Kidney (tissue), 13 donors: ENCODE measurements at regions not wholly inside any gene's neighbourhood (a gene's known extent, or its start where the extent isn't known, plus 50 kb on each side); places are given as distances from the start of the nearest gene placed in this dataset.
"Not testable (repeated sequence)": the region's sequence is repeated elsewhere in the genome, so short reads cannot be mapped to it uniquely, and the experiment has no call there.

Source experiments
- DNase-seq, 5 donors: peaks; one replicate each; pipeline ENCODE4 v3.0.0-alpha.2; 2013 to 2020
- FAIRE-seq: peaks from 2 replicates; lab custom pipeline; 2012; peaks lifted over from hg19 to GRCh38; lab: Jason Lieb, UNC
- H3K27ac ChIP-seq, 2 donors: one replicate each; pipeline ENCODE4 v1.7.0; 2013; ENCODE audit warnings: low read depth in 2 of 2, low read length in 2 of 2, inconsistent platforms in 1 of 2
- H3K27me3 ChIP-seq: one replicate; pipeline ENCODE4 v1.7.1; 2013; ENCODE audit warnings: low read length, inconsistent platforms; ENCODE audit not compliant: control insufficient read depth, insufficient read depth
- H3K36me3 ChIP-seq, 3 donors: one replicate each; pipeline versions ENCODE4 v1.7.0 to v1.7.1; 2013; ENCODE audit warnings: low read length in 3 of 3, control low read depth in 1 of 3, inconsistent platforms in 1 of 3; ENCODE audit not compliant: insufficient read depth in 3 of 3, control insufficient read depth in 2 of 3
- H3K4me1 ChIP-seq, 3 donors: one replicate each; pipeline versions ENCODE4 v1.7.0 to v1.7.1; 2013; ENCODE audit warnings: low read length in 3 of 3, inconsistent platforms in 1 of 3, low read depth in 1 of 3; ENCODE audit not compliant: control insufficient read depth in 2 of 3, insufficient read depth in 2 of 3
- H3K4me3 ChIP-seq, 3 donors: one replicate each; pipeline versions ENCODE4 v1.7.0 to v1.8.1; 2013; ENCODE audit warnings: low read length in 3 of 3, control low read depth in 1 of 3, inconsistent platforms in 1 of 3
- H3K9ac ChIP-seq, 3 donors: one replicate each; pipeline versions ENCODE4 v1.7.0 to v1.7.1; 2013; ENCODE audit warnings: low read length in 3 of 3, control low read depth in 1 of 3, inconsistent platforms in 1 of 3
- H3K9me3 ChIP-seq, 3 donors: one replicate each; pipeline versions ENCODE4 v1.7.0 to v1.7.1; 2013; ENCODE audit warnings: low read length in 3 of 3, control low read depth in 1 of 3, inconsistent platforms in 1 of 3; ENCODE audit not compliant: control insufficient read depth in 2 of 3, insufficient read depth in 1 of 3
- intact Hi-C: fragments of 100-400 bp; cut with DNase I; formaldehyde crosslinking; loops from one replicate; pipeline ENCODE4 v1.11.1; 2022
- TF ChIP-seq, protein P1 (sequence below): IDR thresholded peaks from 3 replicates; pipeline ENCODE4 v1.5.1; 2012; ENCODE audit warnings: mild to moderate bottlenecking, moderate library complexity, borderline replicate concordance; ENCODE audit not compliant: insufficient read depth; ENCODE audit errors: extremely low read depth
- donor health status: control.
- donor health status: control.
- donor health status: control.
- donor health status: control.
- donor health status: control.
- donor health status: DM: yes; HTN: yes; CAD: no.
- donor health status: Normal renal cell carcinoma (clear cell type).

DNA sequence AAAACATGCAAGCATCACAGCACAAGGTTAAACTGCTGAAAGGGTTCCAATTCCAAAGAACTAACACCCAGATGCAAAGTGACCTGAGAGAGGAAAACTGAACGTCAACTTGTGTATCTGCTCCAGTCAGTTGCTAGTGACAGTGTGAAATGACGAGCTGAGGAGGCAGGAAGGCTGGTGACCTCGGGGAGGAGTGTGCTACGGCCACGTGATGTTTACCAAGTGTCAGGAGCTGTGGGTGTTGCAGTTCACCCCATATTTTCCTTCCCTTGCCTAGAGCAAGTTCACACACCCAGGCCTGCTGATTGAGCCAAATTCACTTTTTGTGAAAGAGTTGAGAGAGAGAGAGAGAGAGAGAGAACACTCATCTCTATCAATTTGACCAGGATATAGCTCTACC is 231.6 kb upstream of the ANKH start:
- intact Hi-C loops = no loop called here
- DNase-seq = no peak
- no peaks in the 10 kb centered on the region for H3K27me3 ChIP-seq
- H3K4me3 ChIP-seq = no peak overlapping the region
- FAIRE-seq = no peak
- no peaks in the 10 kb centered on the region for H3K4me1 ChIP-seq
- H3K9ac ChIP-seq = no peak overlapping the region
- peaks cover 0 to 3% (median 0%) of the 10 kb centered on the region in 3 donors for H3K9me3 ChIP-seq
- H3K27ac ChIP-seq = no peak overlapping the region
- TF ChIP-seq, protein P1, sequence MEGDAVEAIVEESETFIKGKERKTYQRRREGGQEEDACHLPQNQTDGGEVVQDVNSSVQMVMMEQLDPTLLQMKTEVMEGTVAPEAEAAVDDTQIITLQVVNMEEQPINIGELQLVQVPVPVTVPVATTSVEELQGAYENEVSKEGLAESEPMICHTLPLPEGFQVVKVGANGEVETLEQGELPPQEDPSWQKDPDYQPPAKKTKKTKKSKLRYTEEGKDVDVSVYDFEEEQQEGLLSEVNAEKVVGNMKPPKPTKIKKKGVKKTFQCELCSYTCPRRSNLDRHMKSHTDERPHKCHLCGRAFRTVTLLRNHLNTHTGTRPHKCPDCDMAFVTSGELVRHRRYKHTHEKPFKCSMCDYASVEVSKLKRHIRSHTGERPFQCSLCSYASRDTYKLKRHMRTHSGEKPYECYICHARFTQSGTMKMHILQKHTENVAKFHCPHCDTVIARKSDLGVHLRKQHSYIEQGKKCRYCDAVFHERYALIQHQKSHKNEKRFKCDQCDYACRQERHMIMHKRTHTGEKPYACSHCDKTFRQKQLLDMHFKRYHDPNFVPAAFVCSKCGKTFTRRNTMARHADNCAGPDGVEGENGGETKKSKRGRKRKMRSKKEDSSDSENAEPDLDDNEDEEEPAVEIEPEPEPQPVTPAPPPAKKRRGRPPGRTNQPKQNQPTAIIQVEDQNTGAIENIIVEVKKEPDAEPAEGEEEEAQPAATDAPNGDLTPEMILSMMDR = no peak
- no peaks in the 10 kb centered on the region for H3K36me3 ChIP-seq

DNA sequence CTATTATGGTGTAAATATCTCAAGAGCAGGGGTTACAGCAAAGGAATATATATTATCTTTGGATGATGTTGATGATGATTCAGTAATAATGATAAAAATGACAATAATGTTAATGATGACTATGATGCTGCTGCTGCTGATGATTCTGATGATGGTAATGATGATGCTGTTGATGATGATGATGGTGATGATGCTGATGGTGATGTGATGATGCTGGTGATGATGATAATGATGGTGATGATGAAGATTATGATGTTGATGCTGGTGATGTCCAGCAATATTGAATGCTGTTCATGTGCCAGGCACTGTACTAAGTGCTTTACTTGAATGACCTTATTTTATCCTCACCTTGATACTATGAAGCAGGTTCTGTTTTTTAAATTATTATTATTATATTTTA is 226.0 kb upstream of the ANKH start:
- Histone ChIP-seq H3K4me3 (no peak overlapping the region), H3K27ac (no peak overlapping the region), H3K4me1 (no peaks in the 10 kb centered on the region), H3K36me3 (no peaks in the 10 kb centered on the region), H3K27me3 (no peaks in the 10 kb centered on the region), H3K9ac (no peak overlapping the region), H3K9me3 (peaks cover 0 to 3% (median 0%) of the 10 kb centered on the region in 3 donors)
- intact Hi-C loops = loop anchor here (10.0 kb wide), 1 partner anchor 897 kb away; no protein-coding TSS in a partner anchor
- TF ChIP-seq, protein P1 = no peak
- FAIRE-seq (no peak), DNase-seq (no peak)

DNA sequence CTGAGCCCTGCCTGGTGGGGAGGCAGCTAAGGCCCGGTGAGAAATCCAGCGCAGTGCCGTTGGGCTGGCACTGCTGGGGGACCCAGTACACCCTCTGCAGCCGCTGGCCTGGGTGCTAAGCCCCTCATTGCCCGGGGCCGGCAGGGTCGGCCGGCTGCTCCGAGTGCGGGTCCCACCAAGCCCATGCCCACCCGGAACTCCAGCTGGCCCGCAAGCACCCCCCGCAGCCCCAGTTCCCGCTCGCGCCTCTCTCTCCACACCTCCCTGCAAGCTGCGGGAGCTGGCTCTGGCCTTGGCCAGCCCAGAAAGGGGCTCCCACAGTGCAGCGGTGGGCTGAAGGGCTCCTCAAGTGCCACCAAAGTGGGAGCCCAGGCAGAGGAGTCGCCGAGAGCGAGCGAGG is 225.1 kb upstream of the ANKH start:
- H3K36me3 ChIP-seq, FAIRE-seq, H3K4me1 ChIP-seq, H3K9me3 ChIP-seq, H3K27ac ChIP-seq, DNase-seq, H3K27me3 ChIP-seq, H3K9ac ChIP-seq, H3K4me3 ChIP-seq: not testable (repeated sequence)
- intact Hi-C loops = loop anchor here (10.0 kb wide), 1 partner anchor 898 kb away; no protein-coding TSS in a partner anchor

DNA sequence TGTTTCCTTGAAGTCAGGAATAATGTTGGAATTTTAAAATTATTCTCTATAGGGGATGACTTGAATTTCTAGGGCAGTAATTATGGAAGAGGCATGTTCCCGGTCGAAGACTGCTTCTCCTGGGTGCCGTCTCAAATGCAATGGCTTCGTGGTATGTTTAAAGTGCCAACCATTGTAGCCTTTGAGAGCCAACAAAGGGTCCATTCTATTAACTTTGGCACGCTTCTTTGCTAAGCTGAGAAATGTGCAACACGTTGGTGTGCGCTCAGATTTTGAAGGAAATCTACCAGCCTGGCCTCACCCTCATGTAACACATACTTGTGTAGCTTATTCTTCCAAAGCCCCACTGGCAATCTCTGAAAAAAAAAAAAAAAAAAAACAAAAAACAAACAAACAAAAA is 221.2 kb upstream of the ANKH start:
- Histone ChIP-seq H3K9me3 (no peaks in the 10 kb centered on the region), H3K9ac (no peak overlapping the region), H3K4me3 (no peak overlapping the region), H3K27me3 (no peaks in the 10 kb centered on the region), H3K36me3 (no peaks in the 10 kb centered on the region), H3K27ac (no peak overlapping the region), H3K4me1 (no peaks in the 10 kb centered on the region)
- TF ChIP-seq, protein P1 = no peak
- intact Hi-C loops = loop anchor here (10.0 kb wide), 1 partner anchor 902 kb away; no protein-coding TSS in a partner anchor
- no peak for DNase-seq
- no peak for FAIRE-seq
